CD4-positive, alpha-beta T cell treated with Interleukin-12 subunit alpha and Interleukin-12 subunit beta, for 1 hour (primary cell): ENCODE measurements at regions not wholly inside any gene's neighbourhood (a gene's known extent, or its start where the extent isn't known, plus 50 kb on each side); places are given as distances from the start of the nearest gene placed in this dataset.
"Not testable (repeated sequence)": the region's sequence is repeated elsewhere in the genome, so short reads cannot be mapped to it uniquely, and the experiment has no call there.

Experiments used
- DNase-seq: peaks from one replicate; pipeline ENCODE4 v3.0.0-alpha.2; 2020

DNA sequence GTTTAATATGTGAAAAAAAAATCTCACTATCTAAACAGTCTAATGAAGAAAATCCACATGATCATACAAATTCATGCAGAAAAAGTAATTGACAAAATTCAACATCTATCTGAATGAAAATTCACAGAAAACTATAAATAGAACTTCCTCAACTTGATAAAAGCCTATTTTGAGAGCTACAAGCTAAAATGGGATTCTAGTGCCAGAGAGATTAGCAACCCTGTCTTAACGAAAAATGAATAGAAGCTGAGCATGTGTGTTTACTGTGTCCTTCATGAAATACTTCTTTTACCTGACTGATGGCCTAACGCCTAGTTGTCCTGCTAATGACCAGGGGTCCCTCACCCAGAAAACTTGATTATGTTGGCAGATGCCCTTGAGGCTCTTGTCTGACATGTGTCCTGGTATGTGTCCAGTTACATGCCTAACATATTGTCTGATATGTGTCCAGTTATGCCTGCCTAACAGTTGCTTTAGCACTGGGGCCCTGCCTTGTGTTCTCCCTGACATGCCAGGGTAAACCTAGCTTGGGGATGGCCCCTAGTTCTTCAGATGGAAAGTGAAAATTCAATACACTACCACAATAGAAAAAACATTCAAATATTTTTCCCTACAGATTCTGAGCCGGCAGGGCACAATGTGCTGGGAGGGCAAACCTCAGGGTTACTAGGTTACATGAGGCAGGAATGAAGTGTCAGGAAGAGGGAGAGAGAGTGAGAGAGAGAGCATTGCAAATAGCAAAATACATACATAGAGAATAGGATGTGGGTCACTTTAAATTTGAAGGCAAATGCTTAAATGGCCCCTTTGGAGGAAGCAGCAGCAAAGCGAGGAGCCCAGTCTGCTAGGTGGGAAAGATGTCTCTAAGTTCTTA lies 834.0 kb downstream of the CDH11 start:
- DNase-seq, result no peak

DNA sequence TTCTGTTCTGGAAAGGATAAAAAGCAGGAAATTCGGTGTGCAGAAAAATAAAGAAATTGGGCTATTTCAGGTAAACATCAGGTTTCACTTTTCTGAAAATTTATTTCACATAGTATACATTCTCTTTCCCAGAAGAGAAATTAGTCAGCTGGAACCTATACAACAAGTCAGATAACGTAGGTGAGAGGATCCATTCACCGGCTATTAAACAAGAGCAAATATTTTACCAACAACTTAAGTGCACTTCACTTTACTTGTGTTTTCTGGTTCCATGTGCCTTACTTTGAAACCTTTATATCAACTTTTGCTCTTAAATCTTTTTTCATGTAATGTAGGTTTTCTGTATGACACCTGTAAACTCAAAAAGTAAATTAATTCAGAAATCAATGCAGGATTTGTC lies 839.7 kb downstream of the CDH11 start:
- no peak for DNase-seq

DNA sequence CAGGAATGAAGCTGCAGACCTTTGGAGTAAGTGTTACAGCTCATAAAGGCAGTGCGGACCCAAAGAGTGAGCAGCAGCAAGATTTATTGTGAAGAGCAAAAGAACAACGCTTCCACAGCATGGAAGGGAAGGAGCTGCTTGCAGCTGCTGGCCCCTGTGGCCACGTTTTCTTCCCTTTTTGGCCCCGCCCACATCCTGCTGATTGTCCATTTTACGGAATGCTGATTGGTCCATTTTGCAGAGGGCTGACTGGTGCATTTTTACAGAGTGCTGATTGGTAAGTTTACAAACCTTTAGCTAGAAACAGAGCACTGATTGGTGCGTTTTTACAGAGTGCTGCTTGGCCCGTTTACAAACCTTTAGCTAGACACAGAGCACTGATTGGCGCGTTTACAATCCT lies 841.5 kb downstream of the CDH11 start:
- no peak for DNase-seq

DNA sequence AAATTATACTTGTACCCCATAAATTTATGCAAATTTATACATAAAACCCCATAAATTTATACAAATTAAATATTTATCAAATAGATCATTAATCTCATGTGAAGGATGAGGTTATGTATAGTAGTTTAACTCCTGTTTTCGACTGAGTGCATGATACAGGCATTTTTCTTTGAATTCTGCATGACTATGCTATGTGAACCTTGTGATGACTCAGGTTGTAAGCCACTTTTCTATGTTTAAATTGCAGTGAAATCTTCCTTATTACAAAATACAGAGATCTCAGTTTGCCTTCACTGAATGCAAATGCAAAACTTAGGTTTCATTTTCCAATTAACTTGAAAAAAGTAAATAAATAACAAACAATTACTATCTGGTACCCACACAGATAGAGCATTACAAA lies 843.7 kb downstream of the CDH11 start:
- no peak for DNase-seq

DNA sequence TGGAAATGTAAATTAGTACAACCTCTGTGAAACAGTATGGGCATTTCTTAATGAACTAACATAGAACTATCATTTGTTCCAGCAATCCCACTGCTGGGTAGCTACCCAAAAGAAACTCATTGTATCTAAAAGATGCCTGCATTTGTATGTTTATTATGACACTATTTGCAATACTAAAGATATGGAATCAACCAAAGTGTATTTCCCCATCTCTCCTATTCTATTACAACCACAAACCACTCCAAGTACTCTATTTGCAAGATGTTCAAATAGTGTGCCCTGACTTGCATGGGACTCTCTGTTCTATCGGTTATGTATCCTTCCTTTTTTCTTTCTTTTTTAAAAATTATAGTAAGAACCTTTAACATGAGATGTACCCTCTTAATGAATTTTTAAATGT lies 845.2 kb downstream of the CDH11 start:
- DNase-seq, result no peak

DNA sequence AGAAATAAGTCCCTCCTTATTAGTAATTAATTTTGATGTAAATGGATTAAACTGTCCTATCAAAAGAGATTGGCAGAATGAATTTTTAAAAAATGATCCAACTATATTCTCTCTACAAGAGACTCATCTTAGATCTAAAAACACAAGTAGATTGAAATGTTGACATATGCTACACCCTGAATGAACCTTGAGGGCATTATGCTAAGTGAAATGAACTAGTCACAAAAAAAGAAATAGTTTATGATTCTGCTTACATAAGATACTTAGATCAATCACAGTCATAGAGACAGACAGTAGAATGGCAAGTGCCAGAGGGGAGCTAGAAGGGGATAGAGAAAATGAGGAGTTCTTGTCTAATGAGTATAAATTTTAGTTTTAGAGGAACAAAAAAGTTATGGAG lies 849.8 kb downstream of the CDH11 start:
- DNase-seq, result no peak

DNA sequence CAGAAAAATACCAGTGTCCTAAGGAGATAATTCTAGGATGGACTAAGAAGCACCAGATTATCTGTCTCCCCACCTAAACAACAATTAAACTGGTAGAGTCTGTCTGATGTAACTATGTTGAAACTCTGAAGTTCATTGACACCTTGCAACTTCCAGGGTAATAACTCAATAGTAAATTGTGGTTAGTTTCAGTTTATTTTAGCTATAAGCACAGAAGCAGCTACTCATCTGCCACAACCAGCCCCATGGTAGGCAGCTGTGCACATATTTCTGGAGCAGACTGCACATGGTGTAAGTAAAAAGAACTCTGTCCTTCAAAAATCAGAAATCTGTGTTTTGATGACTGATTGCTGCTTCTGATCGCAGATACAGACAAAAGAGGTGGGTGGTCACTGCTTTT lies 852.1 kb downstream of the CDH11 start:
- no peak for DNase-seq

DNA sequence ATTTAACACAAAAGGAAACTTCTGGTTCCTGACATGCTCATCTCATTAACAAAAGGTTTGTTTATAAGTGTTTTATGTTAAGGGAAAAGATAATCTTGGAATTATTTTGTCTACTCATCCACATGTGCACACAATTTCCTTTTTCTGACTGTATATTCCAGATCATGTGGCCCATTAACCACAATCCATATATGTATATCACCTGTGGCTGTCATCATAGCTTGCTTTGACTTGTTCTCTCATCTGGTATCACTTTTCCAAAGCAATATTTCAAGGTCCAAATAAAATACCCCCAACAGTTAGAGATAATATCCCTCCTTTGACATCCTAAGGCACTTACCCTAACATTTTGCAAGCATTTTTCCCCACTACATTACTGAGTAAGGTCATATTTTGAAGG lies 856.1 kb downstream of the CDH11 start:
- no peak for DNase-seq

DNA sequence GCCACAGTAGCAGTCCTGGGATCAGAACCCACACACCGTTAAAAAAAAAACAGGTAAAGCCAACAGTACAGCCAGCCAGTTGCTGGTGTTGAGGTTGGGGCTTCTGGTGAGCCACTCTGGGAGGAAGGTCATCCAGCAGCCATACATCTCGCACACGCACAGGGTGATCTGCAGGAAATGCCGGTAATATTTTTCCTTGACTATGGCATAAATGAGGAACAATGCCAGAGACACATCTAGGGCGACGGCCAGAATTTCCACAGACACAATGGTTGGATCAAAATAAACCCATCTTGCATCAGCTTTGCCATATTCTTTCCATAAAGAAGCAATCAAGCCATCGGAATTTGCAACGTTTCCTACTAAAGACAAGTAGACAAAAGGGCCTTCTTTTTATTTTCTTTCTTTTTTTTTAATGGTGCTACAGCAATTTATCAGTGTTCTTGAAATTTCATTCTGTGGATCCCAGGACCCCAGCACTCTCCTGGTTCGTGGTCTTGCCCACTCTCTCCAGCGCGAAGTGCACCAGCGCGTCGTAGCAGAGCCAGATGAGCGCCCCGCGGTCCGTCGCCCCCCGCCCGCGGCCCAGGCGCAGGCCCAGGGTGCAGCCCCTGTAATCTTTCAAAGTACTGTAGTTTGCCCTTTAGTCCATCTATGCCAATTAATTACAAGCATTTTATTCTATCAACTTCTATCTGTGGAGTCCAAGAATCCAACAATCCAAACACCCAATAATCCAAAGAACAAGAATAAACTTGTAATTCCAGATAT lies 861.0 kb downstream of the CDH11 start:
- not testable (repeated sequence) for DNase-seq

DNA sequence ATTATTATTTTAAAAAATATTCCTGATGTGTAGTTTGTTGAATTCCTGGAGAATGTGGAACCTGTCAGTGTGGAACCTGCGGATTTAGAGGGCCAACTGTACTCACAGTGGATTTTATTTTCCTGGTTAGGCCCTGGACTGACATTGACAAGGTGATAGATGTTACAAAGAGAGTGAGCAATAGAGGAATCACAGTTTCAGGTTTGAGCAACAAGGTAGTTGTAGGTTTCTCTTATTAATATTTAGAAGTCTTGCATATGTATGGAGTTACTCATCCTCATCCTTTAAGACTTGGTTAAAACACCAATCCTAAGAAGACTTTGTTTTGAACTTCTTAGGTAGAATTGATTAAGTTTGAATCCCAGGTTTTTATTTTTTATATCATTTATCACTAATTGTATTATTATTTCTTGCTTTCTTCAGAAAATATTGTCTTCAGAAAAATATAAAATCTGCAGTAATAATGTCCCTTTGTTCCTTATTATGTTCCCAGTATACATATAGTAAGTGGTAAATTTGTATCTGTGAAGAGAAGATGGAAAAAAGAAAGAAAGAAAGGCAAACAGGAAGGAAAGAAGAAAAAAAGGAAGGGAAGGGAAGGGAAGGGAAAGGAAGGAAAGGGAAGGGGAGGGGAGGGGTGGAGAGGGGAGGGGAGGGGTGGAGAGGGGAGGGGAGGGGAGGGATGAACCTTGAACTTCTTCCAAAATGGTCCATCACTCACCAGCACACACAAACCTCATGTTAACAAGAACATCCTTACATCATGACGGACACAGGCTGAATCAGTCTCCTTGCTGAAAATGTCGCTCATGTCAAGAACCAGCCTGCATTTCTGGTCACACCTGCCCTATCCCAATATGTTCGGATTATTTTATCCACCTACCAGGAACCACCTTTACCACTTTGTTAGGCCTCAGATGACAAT lies 867.2 kb downstream of the CDH11 start:
- no peak for DNase-seq

DNA sequence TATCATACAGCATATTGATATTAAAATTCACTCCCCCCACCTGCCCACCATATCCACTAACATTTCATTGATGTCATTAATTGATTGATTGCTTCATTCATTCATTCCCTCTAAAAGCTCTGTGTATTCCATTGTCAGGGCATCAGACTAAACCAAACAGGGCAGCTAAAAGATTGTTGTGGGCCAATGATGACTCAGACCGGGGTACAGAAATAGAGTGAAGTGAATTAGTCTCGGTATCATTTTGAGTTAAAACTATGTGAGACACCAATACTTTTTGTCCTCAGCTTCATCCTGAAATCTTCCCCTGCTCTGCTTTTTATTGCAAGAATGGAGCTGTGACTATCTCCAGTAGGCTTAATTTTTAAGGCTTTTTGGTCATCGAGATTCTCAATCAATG lies 868.3 kb downstream of the CDH11 start:
- no peak for DNase-seq

DNA sequence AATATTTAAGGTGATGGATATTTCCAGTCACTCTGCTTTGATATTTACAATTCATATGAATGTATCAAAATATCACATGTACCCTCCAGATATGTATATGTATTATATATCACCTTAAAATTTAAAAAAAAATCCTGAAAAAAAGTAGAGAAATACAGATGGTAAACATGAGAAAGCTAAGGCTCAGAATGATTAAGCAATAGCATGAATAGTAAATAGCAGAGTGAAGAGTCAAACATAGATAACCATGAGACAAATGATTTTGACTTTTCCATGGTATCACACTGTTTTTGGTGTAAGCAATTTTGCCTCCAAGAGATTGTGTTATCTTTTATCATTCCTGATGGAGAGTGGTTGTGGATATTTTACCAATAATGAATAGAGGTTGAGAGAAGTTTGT lies 868.8 kb downstream of the CDH11 start:
- no peak for DNase-seq

DNA sequence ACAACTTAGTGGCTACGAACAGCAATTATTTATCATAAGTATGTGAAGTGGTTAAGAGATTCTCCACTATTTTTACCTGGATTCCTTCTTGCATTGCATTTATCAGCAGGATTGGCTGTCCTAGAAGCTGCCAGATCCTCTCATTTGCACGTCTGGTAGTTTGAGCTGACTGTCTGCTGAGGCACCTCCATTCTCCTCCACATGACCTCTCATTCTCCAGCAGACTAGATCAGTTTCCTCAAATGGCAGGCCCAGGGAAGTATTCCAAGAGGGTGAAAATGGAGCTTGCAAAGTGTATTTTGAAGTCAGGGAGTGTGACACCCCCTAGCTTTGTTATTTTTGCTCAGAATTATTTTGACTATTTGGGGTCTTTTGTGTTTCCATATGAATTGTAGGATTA lies 870.1 kb downstream of the CDH11 start:
- DNase-seq, result no peak

DNA sequence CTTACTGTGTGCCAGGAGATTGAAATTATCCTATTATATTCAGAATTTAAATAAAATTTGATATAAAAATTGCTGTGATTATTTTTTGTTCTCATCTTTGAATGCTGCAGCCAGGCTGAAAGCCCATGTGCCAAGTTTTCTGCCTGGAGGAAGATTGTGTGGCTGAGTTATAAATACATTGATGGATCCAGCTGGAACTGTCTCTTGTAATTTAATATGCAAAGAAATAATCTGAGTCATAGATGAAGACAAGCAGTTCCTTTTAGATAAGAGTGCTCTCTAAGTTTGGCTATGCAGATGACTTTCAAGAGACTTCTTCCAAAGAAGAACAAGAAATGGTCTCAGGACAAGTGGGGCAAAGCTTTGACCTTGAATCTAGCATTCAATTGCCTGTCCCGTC lies 871.0 kb downstream of the CDH11 start:
- DNase-seq, result no peak

DNA sequence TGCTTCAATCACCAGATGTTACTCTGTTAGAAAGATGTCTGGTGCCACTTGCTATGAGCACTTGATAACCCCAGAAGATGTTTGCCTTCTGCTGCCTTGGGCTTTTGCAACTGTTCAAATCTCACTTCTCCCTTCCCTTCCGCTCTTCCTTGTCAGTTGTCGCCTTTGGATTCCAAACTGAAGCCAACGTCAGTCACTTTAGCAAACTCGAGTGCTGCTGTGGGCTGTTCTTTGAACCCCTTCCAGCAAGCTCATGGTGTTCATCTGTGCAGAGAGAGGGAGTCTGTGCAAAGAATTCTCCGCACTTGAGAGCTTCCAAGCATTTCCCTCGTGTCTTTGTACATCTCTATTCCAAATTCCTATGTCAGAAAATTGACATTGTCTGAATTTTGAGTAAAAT lies 879.4 kb downstream of the CDH11 start:
- no peak for DNase-seq

DNA sequence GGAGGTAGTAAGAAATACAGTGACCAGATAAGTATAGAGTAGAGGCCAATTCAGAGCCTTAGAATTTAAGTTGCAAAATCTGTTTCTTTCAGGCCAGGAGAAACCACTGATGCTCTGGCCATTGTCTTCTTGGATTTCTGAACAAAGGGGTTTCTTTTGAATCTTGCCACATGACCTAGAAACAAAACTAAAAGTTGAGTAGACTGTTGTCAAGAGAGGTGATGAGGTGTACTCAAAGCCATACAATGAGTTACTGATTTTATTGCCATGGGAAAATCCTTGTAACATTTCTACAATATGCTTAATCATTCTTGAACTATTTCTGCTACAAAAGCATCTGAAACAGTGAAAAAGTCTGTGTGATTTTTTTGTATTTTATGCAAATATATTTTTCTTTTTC lies 881.3 kb downstream of the CDH11 start:
- DNase-seq, result no peak

DNA sequence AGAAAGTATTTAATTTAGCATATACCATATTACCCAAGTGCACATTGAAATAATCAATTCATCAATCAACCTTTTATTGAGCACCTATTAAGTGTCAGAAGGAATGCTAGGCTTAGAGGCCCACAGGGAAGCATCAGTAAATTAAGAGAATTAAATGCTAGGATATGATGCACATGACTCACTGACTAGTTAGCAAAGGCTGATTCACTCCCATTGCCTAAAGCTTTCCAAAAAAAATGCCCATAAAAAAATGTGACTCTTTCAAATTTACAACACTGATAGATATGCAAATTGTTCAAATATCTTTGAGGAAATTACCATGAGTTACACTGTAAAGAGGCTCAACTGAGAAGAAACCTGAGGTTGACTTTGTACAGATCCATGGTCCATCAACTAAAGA lies 883.3 kb downstream of the CDH11 start:
- DNase-seq, result no peak

DNA sequence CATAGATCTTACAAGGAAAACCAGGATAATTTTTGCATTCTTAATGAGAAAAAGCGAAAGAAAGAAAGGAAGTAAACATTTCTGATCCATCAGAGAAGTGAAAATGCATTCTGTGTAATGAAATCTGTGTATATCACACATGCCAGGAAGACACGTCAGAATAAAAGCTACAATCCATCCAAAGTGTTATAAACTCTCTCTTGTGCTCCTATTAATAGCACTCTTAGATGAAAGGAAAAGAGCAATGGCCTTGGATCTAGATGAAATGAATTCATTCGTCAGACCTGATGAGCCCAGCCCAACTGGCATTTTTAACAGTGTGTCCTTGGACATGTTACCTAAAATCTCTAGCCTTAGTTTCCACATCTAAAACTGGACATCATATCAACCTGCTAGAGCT lies 885.5 kb downstream of the CDH11 start:
- DNase-seq, result no peak

DNA sequence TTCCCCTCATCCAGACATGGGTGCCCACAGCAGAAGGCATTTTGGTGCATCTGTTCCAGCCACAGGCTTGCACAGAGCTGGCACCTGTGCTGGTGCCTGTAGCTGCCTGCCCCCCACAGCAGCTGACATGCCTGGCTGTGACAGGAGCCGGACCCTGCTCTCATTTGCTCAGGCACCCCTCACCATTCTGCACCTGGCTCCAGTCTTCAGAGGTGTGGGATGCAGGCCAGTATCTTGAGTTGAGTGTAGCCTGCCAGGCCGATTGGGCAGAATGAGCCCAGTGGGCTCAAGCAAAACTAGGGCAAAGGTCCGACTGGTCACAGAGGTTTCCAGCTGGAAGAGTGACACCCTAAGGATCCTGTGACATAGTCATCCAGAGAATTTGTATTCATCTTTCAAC lies 887.7 kb downstream of the CDH11 start:
- DNase-seq, result no peak

DNA sequence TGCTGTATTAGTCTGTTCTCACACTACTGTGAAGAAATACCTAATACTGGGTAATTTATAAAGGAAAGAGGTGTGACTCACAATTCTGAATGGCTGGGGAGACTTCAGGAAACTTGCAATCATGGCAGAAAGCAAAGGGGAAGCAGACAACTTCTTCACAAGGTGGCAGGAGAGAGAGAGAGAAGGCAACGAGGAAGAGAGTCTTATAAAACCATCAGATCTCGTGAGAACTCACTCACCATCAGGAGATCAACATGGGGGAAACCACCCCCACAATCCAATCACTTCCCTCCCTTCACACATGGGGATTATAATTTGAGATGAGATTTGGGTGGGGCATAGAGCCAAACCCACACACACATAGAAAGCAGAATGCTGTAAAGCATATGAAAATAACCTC lies 896.2 kb downstream of the CDH11 start:
- DNase-seq, result no peak

DNA sequence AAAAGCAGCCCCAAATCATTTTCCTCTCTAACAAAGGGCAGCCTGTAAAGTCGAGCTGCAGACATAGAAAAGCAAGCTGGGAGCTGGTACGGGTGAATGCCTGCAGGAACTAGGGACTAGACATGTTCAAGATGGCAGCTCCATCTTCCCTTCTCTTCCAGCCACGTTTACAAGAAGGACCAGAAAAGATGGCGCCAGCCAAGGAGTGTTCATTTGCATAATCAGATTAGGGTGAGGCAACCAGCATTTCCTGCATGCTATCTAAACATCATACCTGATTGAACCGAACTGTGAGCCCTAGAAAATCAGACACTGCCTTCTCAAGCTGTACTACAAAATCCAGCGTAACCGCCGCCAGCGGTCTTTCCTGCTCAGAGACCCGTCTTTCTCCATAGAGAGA lies 896.8 kb downstream of the CDH11 start:
- DNase-seq, result no peak

DNA sequence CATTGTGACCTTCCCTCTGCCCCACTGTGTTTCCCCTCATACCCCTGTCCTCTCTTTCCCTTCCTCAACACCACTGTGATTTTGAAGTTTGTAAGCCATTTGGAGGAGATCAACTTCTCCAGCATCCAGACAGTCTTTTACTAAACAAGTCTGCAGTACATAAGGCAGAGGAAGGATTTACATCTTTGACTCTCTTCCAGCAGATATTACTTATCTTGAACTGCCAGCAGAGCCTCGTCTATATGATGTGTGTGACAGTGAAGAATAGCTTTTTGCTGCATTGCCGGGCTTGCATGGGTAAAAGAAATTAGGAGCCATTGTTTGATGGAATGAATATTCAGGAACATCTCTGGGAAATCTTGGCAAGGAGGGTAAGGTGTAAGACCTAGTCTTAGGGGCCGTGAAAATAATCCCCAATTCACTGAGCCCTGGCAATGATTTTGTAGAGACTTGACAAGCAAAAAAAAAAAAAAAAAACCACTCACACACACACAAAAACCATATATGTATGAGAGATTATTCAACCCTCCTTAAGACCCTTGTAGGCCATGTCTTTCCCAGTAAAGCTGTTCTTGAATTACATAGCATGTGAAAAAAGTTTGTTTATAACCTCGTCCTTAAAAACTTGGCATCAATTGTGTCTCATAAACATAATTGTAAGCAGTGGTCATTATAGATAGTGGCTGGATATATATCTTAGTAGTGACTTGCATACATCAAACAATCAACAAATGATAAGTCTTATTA lies 903.9 kb downstream of the CDH11 start:
- no peak for DNase-seq

DNA sequence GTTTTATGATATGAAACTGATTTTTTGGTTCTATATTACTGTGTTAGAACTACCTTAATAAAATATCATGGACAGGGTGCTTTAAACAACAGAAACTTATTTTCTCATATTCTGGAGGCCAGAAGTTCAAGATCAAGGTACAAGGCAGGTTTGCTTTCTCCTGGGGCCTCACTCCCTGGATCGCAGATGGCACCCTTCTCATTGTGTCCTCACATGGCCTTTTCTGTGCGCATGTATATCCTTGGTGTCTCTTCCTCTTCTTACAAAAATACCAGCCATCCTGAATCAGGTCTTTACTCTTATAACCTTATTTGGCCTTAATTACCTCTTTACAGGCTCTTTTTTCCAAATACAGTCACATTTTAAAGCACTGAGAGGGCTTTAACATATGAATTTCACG lies 906.1 kb downstream of the CDH11 start:
- no peak for DNase-seq
